Sigmoid colon (tissue), 6 donors: ENCODE measurements at regions not wholly inside any gene's neighbourhood (a gene's known extent, or its start where the extent isn't known, plus 50 kb on each side); places are given as distances from the start of the nearest gene placed in this dataset.

Experiments used
- DNase-seq: peaks from one replicate; pipeline ENCODE4 v3.0.0-alpha.2; 2019
- H3K27ac ChIP-seq, 4 donors: fragments of 200-600 bp; sonication (generic); one replicate each; pipeline ENCODE4 v1.5.1; 2016 to 2019; ENCODE audit warnings: mild to moderate bottlenecking in 1 of 4
- H3K27me3 ChIP-seq, 3 donors: fragments of 200-600 bp; sonication (generic); one replicate each; pipeline ENCODE4 v1.5.1; 2019; ENCODE audit warnings: mild to moderate bottlenecking in 1 of 3
- H3K36me3 ChIP-seq, 4 donors: fragments of 200-600 bp; sonication (generic); one replicate each; pipeline ENCODE4 v1.5.1; 2016 to 2019
- H3K4me1 ChIP-seq, 4 donors: fragments of 200-600 bp; sonication (generic); one replicate each; pipeline ENCODE4 v1.5.1; 2017 to 2019
- H3K4me3 ChIP-seq, 4 donors: fragments of 200-600 bp; sonication (generic); one replicate each; pipeline ENCODE4 v1.5.1; 2017 to 2019; ENCODE audit warnings: mild to moderate bottlenecking in 2 of 4, moderate library complexity in 1 of 4
- H3K9me3 ChIP-seq, 4 donors: fragments of 200-600 bp in 3 of 4; sonication (generic) in 3 of 4; one replicate each; pipeline versions ENCODE4 v1.5.1 to v1.6.1; 2013 to 2019
- CTCF ChIP-seq, 4 experiments: fragments of 450-650 bp in 3 of 4; fragments of 200-600 bp in 1 of 4; IDR thresholded peaks; one replicate each; pipeline ENCODE4 v1.5.1; 2016 to 2019; ENCODE audit warnings: antibody characterized with exemption in 4 of 4, mild to moderate bottlenecking in 3 of 4, moderate library complexity in 2 of 4
- EP300 ChIP-seq, 4 donors: sonication (generic); formaldehyde crosslinking; IDR thresholded peaks; one replicate each; pipeline ENCODE4 v1.6.1; 2017; ENCODE audit warnings: antibody characterized with exemption in 4 of 4
- POLR2A ChIP-seq, 2 donors: fragments of 450-650 bp; IDR thresholded peaks; one replicate each; pipeline ENCODE4 v1.6.1; 2016; ENCODE audit warnings: antibody characterized with exemption in 2 of 2, mild to moderate bottlenecking in 2 of 2, moderate library complexity in 2 of 2
- POLR2AphosphoS5 ChIP-seq, 4 donors: sonication (generic); formaldehyde crosslinking; IDR thresholded peaks; one replicate each; pipeline ENCODE4 v1.6.1; 2017; ENCODE audit warnings: antibody characterized with exemption in 4 of 4
- WGBS, 2 donors: extraction: QIAGEN DNeasy Blood & Tissue Kit; methylation state at CpG; one replicate each; pipeline ENCODE4 v1.1.7; 2013; 5-methylcytosine and 5-hydroxymethylcytosine counted together
- intact Hi-C: fragments of 100-400 bp; cut with DNase I; formaldehyde crosslinking; loops from one replicate; pipeline ENCODE4 v1.15.1; 2023
- donor health status: healthy with polysubstance abuse.
- donor health status: healthy.

DNA sequence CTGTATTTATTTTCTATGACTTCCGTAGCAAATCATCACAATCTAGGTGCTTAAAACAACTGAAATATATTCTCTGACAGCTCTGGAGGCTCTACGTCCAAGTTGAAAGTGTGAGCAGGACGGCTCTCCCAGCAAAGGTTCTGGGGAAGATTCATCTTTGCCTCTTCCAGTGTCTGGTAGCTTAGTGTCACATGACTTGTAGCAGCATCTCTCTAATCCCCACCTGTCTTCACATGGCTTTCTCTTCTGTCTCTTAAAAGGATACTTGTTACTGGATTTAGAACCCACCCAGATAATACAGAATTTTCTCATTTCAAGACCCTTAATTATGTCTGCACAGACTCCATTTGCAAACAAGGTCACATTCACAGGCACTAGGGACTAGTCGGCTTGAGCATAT lies 687.7 kb upstream of the RBFOX1 start:
- H3K4me3 ChIP-seq = no peak overlapping the region
- H3K27ac ChIP-seq = no peak overlapping the region
- peaks cover 0 to 26% (median 8%) of the 10 kb centered on the region in 3 donors for H3K27me3 ChIP-seq
- H3K4me1 ChIP-seq = no peaks in the 10 kb centered on the region
- TF ChIP-seq POLR2AphosphoS5 (IDR thresholded peaks at IDR 0.05) = no peak
- no peak for TF ChIP-seq CTCF (IDR thresholded peaks at IDR 0.05)
- no peak for TF ChIP-seq POLR2A (IDR thresholded peaks at IDR 0.05)
- no peak for TF ChIP-seq EP300 (IDR thresholded peaks at IDR 0.05)
- no peaks in the 10 kb centered on the region for H3K9me3 ChIP-seq
- intact Hi-C loops = no loop called here
- DNase-seq = no peak
- 77 to 81% methylated on average over 4 of the region's 4 CpGs for WGBS, 2 donors
- H3K36me3 ChIP-seq = no peaks in the 10 kb centered on the region

DNA sequence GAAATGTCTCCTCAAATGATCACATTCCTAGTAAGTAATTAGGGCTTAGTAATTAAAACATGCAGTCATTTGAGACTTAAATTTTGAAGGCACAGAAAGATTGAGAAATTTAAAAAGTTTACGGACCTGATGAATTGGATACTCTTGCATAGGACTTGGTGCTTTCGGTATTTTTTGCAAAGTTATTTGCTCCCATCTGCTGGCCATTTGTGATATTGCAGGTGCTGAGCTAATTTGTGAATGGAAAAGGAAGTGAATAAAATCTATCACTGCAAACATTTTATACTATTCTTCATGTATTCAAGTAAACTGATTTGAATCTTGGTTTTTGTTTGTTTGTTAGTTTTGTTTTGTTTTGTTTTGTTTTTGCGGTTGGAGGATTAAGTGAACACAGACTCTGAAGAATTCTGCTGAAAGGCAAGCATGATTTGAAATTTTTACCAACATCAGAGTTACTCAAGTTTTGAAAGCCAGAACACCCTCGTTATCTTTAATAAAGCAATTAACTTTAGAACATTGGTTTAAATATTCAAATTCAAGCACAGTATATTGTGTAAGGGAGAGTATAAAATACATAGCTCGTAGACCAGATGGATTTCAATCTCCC lies 689.5 kb upstream of the RBFOX1 start:
- no peaks in the 10 kb centered on the region for H3K36me3 ChIP-seq
- H3K4me3 ChIP-seq = no peak overlapping the region
- H3K27me3 ChIP-seq = peaks cover 0 to 26% (median 8%) of the 10 kb centered on the region in 3 donors
- no peak overlapping the region for H3K27ac ChIP-seq
- no peaks in the 10 kb centered on the region for H3K9me3 ChIP-seq
- WGBS, 2 donors = 23 to 30% methylated on average over 5 of the region's 5 CpGs
- H3K4me1 ChIP-seq = no peaks in the 10 kb centered on the region
- TF ChIP-seq CTCF (IDR thresholded peaks at IDR 0.05) (peak in 3 of 4 experiments; percentile 59 to 78 (median 74)), EP300 (IDR thresholded peaks at IDR 0.05) (no peak)
- intact Hi-C loops = no loop called here
- no peak for DNase-seq

DNA sequence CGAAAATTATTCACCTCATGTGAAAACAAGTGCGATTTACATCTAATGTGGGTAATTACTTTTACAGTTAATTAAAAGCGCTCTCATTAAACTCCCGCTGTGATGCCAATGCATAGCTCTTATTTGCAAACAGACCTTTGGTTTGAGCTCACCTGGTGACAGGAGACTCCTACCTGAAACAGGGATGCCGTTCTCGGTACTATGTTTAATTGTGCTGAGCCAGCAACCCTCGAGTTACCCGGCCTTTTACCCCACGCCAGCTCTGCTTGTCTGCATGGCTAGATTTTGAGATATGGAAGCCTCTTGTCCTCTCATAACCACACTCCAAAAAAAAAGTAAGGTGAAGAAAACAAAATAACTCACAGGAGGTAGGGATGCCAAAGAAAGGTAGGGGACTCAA lies 690.4 kb upstream of the RBFOX1 start:
- 23 to 73% methylated on average over 9 of the region's 9 CpGs for WGBS, 2 donors
- Histone ChIP-seq H3K36me3 (no peaks in the 10 kb centered on the region), H3K9me3 (no peaks in the 10 kb centered on the region), H3K4me3 (no peak overlapping the region), H3K4me1 (no peaks in the 10 kb centered on the region), H3K27me3 (peaks cover 0 to 26% (median 8%) of the 10 kb centered on the region in 3 donors), H3K27ac (no peak overlapping the region)
- TF ChIP-seq CTCF (IDR thresholded peaks at IDR 0.05) (no peak), EP300 (IDR thresholded peaks at IDR 0.05) (no peak), POLR2AphosphoS5 (IDR thresholded peaks at IDR 0.05) (no peak), POLR2A (IDR thresholded peaks at IDR 0.05) (no peak)
- intact Hi-C loops = no loop called here
- DNase-seq = no peak

GRCh38 chr16:6641091-6641490 lies 691.6 kb upstream of the RBFOX1 start:
- DNase-seq = no peak
- no peaks in the 10 kb centered on the region for H3K4me1 ChIP-seq
- TF ChIP-seq CTCF (IDR thresholded peaks at IDR 0.05) (no peak), EP300 (IDR thresholded peaks at IDR 0.05) (no peak), POLR2AphosphoS5 (IDR thresholded peaks at IDR 0.05) (no peak), POLR2A (IDR thresholded peaks at IDR 0.05) (no peak)
- H3K27ac ChIP-seq = no peak overlapping the region
- H3K4me3 ChIP-seq = no peak overlapping the region
- H3K9me3 ChIP-seq = no peaks in the 10 kb centered on the region
- intact Hi-C loops = no loop called here
- 78 to 84% methylated on average over 10 of the region's 10 CpGs for WGBS, 2 donors
- H3K36me3 ChIP-seq = no peaks in the 10 kb centered on the region
- peaks cover 0 to 26% (median 8%) of the 10 kb centered on the region in 3 donors for H3K27me3 ChIP-seq

DNA sequence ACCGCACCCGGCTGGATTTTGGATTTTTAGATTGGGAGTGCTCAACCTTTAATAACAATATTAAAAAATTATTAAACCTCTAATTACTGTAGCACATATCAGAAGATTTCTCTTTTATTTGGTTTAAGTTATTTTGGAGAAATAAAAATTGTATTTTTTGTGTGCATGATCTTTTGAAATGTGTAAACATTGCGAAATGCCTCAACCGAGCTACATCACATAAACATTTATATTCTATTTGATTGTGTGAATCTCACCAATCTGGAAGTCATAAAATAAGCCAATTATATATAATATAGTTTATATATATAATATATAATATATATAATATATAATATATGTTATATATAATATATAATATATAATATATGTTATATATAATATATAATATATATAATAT lies 696.2 kb upstream of the RBFOX1 start:
- Histone ChIP-seq H3K27ac (no peak overlapping the region), H3K9me3 (no peaks in the 10 kb centered on the region), H3K4me3 (no peak overlapping the region), H3K36me3 (no peaks in the 10 kb centered on the region), H3K4me1 (no peaks in the 10 kb centered on the region), H3K27me3 (peaks cover 0 to 6% (median 0%) of the 10 kb centered on the region in 3 donors)
- DNase-seq = no peak
- 76 to 90% methylated on average over 4 of the region's 4 CpGs for WGBS, 2 donors
- TF ChIP-seq CTCF (IDR thresholded peaks at IDR 0.05) = no peak
- no peak for TF ChIP-seq POLR2A (IDR thresholded peaks at IDR 0.05)
- TF ChIP-seq EP300 (IDR thresholded peaks at IDR 0.05) = no peak
- TF ChIP-seq POLR2AphosphoS5 (IDR thresholded peaks at IDR 0.05) = no peak
- intact Hi-C loops = no loop called here
